ENCODE measurements at regions not wholly inside any gene's neighbourhood (a gene's known extent, or its start where the extent isn't known, plus 50 kb on each side); places are given as distances from the start of the nearest gene placed in this dataset.

- TF ChIP-seq CTCF (IDR thresholded peaks at IDR 0.05; ENCODE audit: borderline replicate concordance, extremely low read depth, low read length, poor library complexity, severe bottlenecking) = no peak
- no peak for TF ChIP-seq EZH2 (IDR thresholded peaks at IDR 0.05; ENCODE audit: borderline replicate concordance, low read depth, low read length, severe bottlenecking)
Observed at GRCh38 chr11:122267602-122268001, 151.6 kb upstream of the BLID start.
